Neural progenitor cell (in vitro differentiated cells): ENCODE measurements at regions not wholly inside any gene's neighbourhood (a gene's known extent, or its start where the extent isn't known, plus 50 kb on each side); places are given as distances from the start of the nearest gene placed in this dataset.

Source experiments
- DNase-seq: peaks from one replicate; pipeline ENCODE4 v3.0.0-alpha.2; 2016; ENCODE audit warnings: low spot score
- H2AFZ ChIP-seq: fragments of 200-600 bp; sonication (generic); replicated peaks from 2 replicates; pipeline ENCODE4 v1.6.1; 2016; ENCODE audit warnings: antibody characterized with exemption
- H3F3A ChIP-seq: fragments of 200-600 bp; sonication (generic); 2 replicates; pipeline ENCODE4 v1.6.1; 2016; ENCODE audit warnings: antibody characterized with exemption, low read depth
- H3K27ac ChIP-seq: fragments of 200-600 bp; sonication (generic); 2 replicates; pipeline ENCODE4 v1.5.1; 2016; ENCODE audit warnings: mild to moderate bottlenecking
- H3K27me3 ChIP-seq: fragments of 200-600 bp; sonication (generic); 2 replicates; pipeline ENCODE4 v1.6.1; 2016; ENCODE audit warnings: mild to moderate bottlenecking, moderate library complexity
- H3K36me3 ChIP-seq: fragments of 200-600 bp; sonication (generic); 2 replicates; pipeline ENCODE4 v1.5.1; 2016
- H3K4me1 ChIP-seq: fragments of 200-600 bp; sonication (generic); 2 replicates; pipeline ENCODE4 v1.6.1; 2016; ENCODE audit warnings: mixed run types
- H3K4me2 ChIP-seq: fragments of 200-600 bp; sonication (generic); 2 replicates; pipeline ENCODE4 v1.6.1; 2016
- H3K4me3 ChIP-seq: fragments of 200-600 bp; sonication (generic); 2 replicates; pipeline ENCODE4 v1.5.1; 2016
- H3K79me2 ChIP-seq: fragments of 200-600 bp; sonication (generic); 2 replicates; pipeline ENCODE4 v1.6.1; 2016; ENCODE audit warnings: low read depth
- H3K9ac ChIP-seq: fragments of 200-600 bp; sonication (generic); 2 replicates; pipeline ENCODE4 v1.6.1; 2016
- H3K9me3 ChIP-seq: fragments of 200-600 bp; sonication (generic); 2 replicates; pipeline ENCODE4 v1.5.1; 2016; ENCODE audit warnings: low read depth
- H4K20me1 ChIP-seq: fragments of 200-600 bp; sonication (generic); 2 replicates; pipeline ENCODE4 v1.6.1; 2016; ENCODE audit warnings: low read depth
- H3K27ac Mint-ChIP-seq: 3 replicates; pipeline ENCODE4 v1.8.0; 2021; ENCODE audit warnings: mixed read lengths
- H3K27me3 Mint-ChIP-seq: 2 replicates; pipeline ENCODE4 v1.8.0; 2022; ENCODE audit warnings: low read depth, mild to moderate bottlenecking, inconsistent platforms, moderate library complexity, mixed read lengths; ENCODE audit not compliant: insufficient read depth
- H3K36me3 Mint-ChIP-seq: 3 replicates; pipeline ENCODE4 v1.8.0; 2021; ENCODE audit warnings: mixed read lengths
- H3K4me1 Mint-ChIP-seq: 3 replicates; pipeline ENCODE4 v1.8.0; 2021; ENCODE audit warnings: mixed read lengths
- H3K4me3 Mint-ChIP-seq: 3 replicates; pipeline ENCODE4 v1.8.0; 2021; ENCODE audit warnings: mild to moderate bottlenecking, moderate library complexity, mixed read lengths
- H3K9me3 Mint-ChIP-seq: 3 replicates; pipeline ENCODE4 v1.8.0; 2020; ENCODE audit warnings: mixed read lengths
- CTCF ChIP-seq: fragments of 200-600 bp; sonication (generic); IDR thresholded peaks from 2 replicates; pipeline ENCODE4 v1.5.1; 2017; ENCODE audit warnings: antibody characterized with exemption, mild to moderate bottlenecking
- EZH2 ChIP-seq: fragments of 200-600 bp; sonication (generic); IDR thresholded peaks from 2 replicates; pipeline ENCODE4 v1.6.1; 2017; ENCODE audit warnings: antibody characterized with exemption, mild to moderate bottlenecking, moderate library complexity
- EZH2phosphoT487 ChIP-seq: fragments of 200-600 bp; sonication (generic); IDR thresholded peaks from 2 replicates; pipeline ENCODE4 v1.6.1; 2017; ENCODE audit warnings: antibody characterized with exemption

- Histone ChIP-seq H3K36me3 (no peaks in the 10 kb centered on the region), H3K4me1 (no peaks in the 10 kb centered on the region), H3K79me2 (no peaks in the 10 kb centered on the region), H3K4me3 (no peak overlapping the region), H3K27ac (no peak overlapping the region), H4K20me1 (no peaks in the 10 kb centered on the region), H3K9me3 (no peaks in the 10 kb centered on the region), H3K4me2 (no peak overlapping the region), H3K27me3 (no peaks in the 10 kb centered on the region), H3F3A (no peaks in the 10 kb centered on the region), H2AFZ (no peak overlapping the region), H3K9ac (no peak overlapping the region)
- no peaks in the 10 kb centered on the region for H3K9me3 Mint-ChIP-seq
- no peak overlapping the region for H3K27ac Mint-ChIP-seq
- H3K27me3 Mint-ChIP-seq, result no peaks in the 10 kb centered on the region
- H3K4me1 Mint-ChIP-seq, result no peaks in the 10 kb centered on the region
- no peak for DNase-seq
- H3K4me3 Mint-ChIP-seq, result no peak overlapping the region
- TF ChIP-seq CTCF (no peak), EZH2 (no peak), EZH2phosphoT487 (no peak)
- no peaks in the 10 kb centered on the region for H3K36me3 Mint-ChIP-seq
Observed at GRCh38 chr4:63777601-63778000, 631.6 kb downstream of the TECRL start.

GRCh38 chr4:63764400-63764799 lies 644.9 kb downstream of the TECRL start:
- TF ChIP-seq CTCF (no peak), EZH2 (no peak), EZH2phosphoT487 (no peak)
- Histone ChIP-seq H3K9ac (no peak overlapping the region), H3K9me3 (no peaks in the 10 kb centered on the region), H3K27ac (no peak overlapping the region), H2AFZ (no peak overlapping the region), H3K79me2 (no peaks in the 10 kb centered on the region), H3K27me3 (no peaks in the 10 kb centered on the region), H3F3A (no peaks in the 10 kb centered on the region), H4K20me1 (no peaks in the 10 kb centered on the region), H3K36me3 (no peaks in the 10 kb centered on the region), H3K4me2 (no peak overlapping the region), H3K4me1 (no peaks in the 10 kb centered on the region), H3K4me3 (no peak overlapping the region)
- DNase-seq, result no peak
- H3K27ac Mint-ChIP-seq, result no peak overlapping the region
- H3K36me3 Mint-ChIP-seq, result no peaks in the 10 kb centered on the region
- H3K27me3 Mint-ChIP-seq, result no peaks in the 10 kb centered on the region
- no peaks in the 10 kb centered on the region for H3K4me1 Mint-ChIP-seq
- no peak overlapping the region for H3K4me3 Mint-ChIP-seq
- no peaks in the 10 kb centered on the region for H3K9me3 Mint-ChIP-seq

- Mint-ChIP-seq H3K9me3 (no peaks in the 10 kb centered on the region), H3K27me3 (no peaks in the 10 kb centered on the region), H3K4me1 (no peaks in the 10 kb centered on the region), H3K4me3 (no peak overlapping the region), H3K27ac (no peak overlapping the region), H3K36me3 (no peaks in the 10 kb centered on the region)
- Histone ChIP-seq H3K36me3 (no peaks in the 10 kb centered on the region), H3K9ac (no peak overlapping the region), H3K4me3 (no peak overlapping the region), H4K20me1 (no peaks in the 10 kb centered on the region), H3K27me3 (no peaks in the 10 kb centered on the region), H3F3A (no peaks in the 10 kb centered on the region), H3K4me1 (no peaks in the 10 kb centered on the region), H3K27ac (no peak overlapping the region), H2AFZ (no peak overlapping the region), H3K9me3 (no peaks in the 10 kb centered on the region), H3K79me2 (no peaks in the 10 kb centered on the region), H3K4me2 (no peak overlapping the region)
- DNase-seq, result no peak
- TF ChIP-seq CTCF (no peak), EZH2 (no peak), EZH2phosphoT487 (no peak)
Observed at GRCh38 chr4:63757929-63758328, 651.3 kb downstream of the TECRL start.

- no peaks in the 10 kb centered on the region for H3K27me3 ChIP-seq
- H3K4me1 Mint-ChIP-seq, result no peaks in the 10 kb centered on the region
- H3K4me2 ChIP-seq, result no peak overlapping the region
- H3K27ac Mint-ChIP-seq, result no peak overlapping the region
- H3K4me1 ChIP-seq, result no peaks in the 10 kb centered on the region
- H3K36me3 ChIP-seq, result no peaks in the 10 kb centered on the region
- H3K4me3 Mint-ChIP-seq, result no peak overlapping the region
- no peaks in the 10 kb centered on the region for H3K9me3 ChIP-seq
- no peak for DNase-seq
- no peak overlapping the region for H3K4me3 ChIP-seq
- no peaks in the 10 kb centered on the region for H3K36me3 Mint-ChIP-seq
- no peak overlapping the region for H3K9ac ChIP-seq
- H3K27ac ChIP-seq, result no peak overlapping the region
- H3F3A ChIP-seq, result no peaks in the 10 kb centered on the region
- no peak overlapping the region for H2AFZ ChIP-seq
- H3K9me3 Mint-ChIP-seq, result peaks cover 5% of the 10 kb centered on the region
- H3K27me3 Mint-ChIP-seq, result no peaks in the 10 kb centered on the region
- TF ChIP-seq EZH2phosphoT487 (no peak), CTCF (no peak), EZH2 (no peak)
- H4K20me1 ChIP-seq, result no peaks in the 10 kb centered on the region
- no peaks in the 10 kb centered on the region for H3K79me2 ChIP-seq
Observed at GRCh38 chr4:63742882-63743281, 666.4 kb downstream of the TECRL start.
